Heart right ventricle (tissue), 16 donors: ENCODE measurements at regions not wholly inside any gene's neighbourhood (a gene's known extent, or its start where the extent isn't known, plus 50 kb on each side); places are given as distances from the start of the nearest gene placed in this dataset.

Experiments used
- ATAC-seq, 8 donors: fragments of 200-7000 bp; cut with Tn5 transposase; one replicate each; pipeline ENCODE4 v1.9.1; 2020; ENCODE audit warnings: mild to moderate bottlenecking in 8 of 8, moderate library complexity in 8 of 8, moderate number of reproducible peaks in 1 of 8
- DNase-seq, 2 donors: peaks; one replicate each; pipeline ENCODE4 v3.0.0-alpha.2; 2020
- H3K27ac ChIP-seq, 10 donors: fragments of 200-600 bp; sonication (generic) in 2 of 10; one replicate each; pipeline versions ENCODE4 v1.5.0 to v1.8.0; 2020 to 2022; ENCODE audit warnings: mild to moderate bottlenecking in 3 of 10
- H3K27me3 ChIP-seq, 7 donors: fragments of 200-600 bp; one replicate each; pipeline ENCODE4 v1.8.0; 2021 to 2022; ENCODE audit warnings: mild to moderate bottlenecking in 2 of 7
- H3K36me3 ChIP-seq, 9 donors: fragments of 200-600 bp; sonication (generic) in 1 of 9; one replicate each; pipeline versions ENCODE4 v1.5.0 to v1.8.0; 2020 to 2022; ENCODE audit warnings: mild to moderate bottlenecking in 2 of 9
- H3K4me1 ChIP-seq, 9 donors: fragments of 200-600 bp; sonication (generic) in 1 of 9; one replicate each; pipeline versions ENCODE4 v1.5.0 to v1.8.0; 2020 to 2022; ENCODE audit warnings: mild to moderate bottlenecking in 4 of 9
- H3K4me3 ChIP-seq, 10 donors: fragments of 200-600 bp; sonication (generic) in 2 of 10; one replicate each; pipeline versions ENCODE4 v1.5.0 to v1.8.0; 2020 to 2022; ENCODE audit warnings: mild to moderate bottlenecking in 7 of 10, moderate library complexity in 2 of 10
- H3K9me3 ChIP-seq, 11 donors: fragments of 200-600 bp in 10 of 11; sonication (generic) in 2 of 11; one replicate each; pipeline versions ENCODE4 v1.5.0 to v1.8.0; 2013 to 2022; ENCODE audit warnings: mild to moderate bottlenecking in 2 of 11, control low read depth in 1 of 11, moderate library complexity in 1 of 11
- WGBS, 2 donors: extraction: QIAGEN DNeasy Blood & Tissue Kit; methylation state at CpG; one replicate each; pipeline ENCODE4 v1.1.7; 2013; ENCODE audit warnings: inconsistent platforms in 1 of 2; 5-methylcytosine and 5-hydroxymethylcytosine counted together
- intact Hi-C, 10 donors: fragments of 100-400 bp; cut with DNase I; formaldehyde crosslinking; loops; one replicate each; pipeline versions ENCODE4 v1.11.1 to v1.14.2; 2022
- TF ChIP-seq, protein P1 (sequence below), 9 donors: fragments of 200-600 bp; sonication (generic) in 2 of 9; IDR thresholded peaks; one replicate each; pipeline versions ENCODE4 v1.5.0 to v1.8.0; 2021 to 2022; ENCODE audit warnings: antibody characterized with exemption in 9 of 9, mild to moderate bottlenecking in 5 of 9, moderate library complexity in 1 of 9
- donor health status: Arrhythmogenic right ventricular cardiomyopathy.
- donor health status: ischemic (EF 13 %, LVEDD 7.1; RV severe dilation, severe dysfunction).
- donor health status: healthy with polysubstance abuse.
- donor health status: DM: no; HTN: yes; CAD: no.
- donor health status: DM: no; HTN: no; CAD: no.
- donor health status: ischemic (EF 25% LVEDD 6.9; RV normal size, moderate dysfunction).
- donor health status: ischemic (EF 25% LVEDD 5.7; RV mildly dilated, moderate dysfunction).
- donor health status: healthy.
- donor health status: DM: yes; HTN: yes; CAD: no.
- donor health status: Ischemic cardiomyopathy.
- donor health status: ischemic (EF 35%, LVEDD 5.7; RV mildly dilated, moderate dysfunction).
- donor health status: nonischemic (EF 11% LVEDD 7.7; RV severe dilation, severe dysfunction).
- donor health status: DM: yes; HTN: yes; CAD: no.
- donor health status: PGD.
- donor health status: ischemic (EF 29% LVEDD 5.4; RV normal size, mild dysfunction).
- donor health status: nonischemic (EF 23%, LVEDD 6.1; RV moderate dilation, normal function).

DNA sequence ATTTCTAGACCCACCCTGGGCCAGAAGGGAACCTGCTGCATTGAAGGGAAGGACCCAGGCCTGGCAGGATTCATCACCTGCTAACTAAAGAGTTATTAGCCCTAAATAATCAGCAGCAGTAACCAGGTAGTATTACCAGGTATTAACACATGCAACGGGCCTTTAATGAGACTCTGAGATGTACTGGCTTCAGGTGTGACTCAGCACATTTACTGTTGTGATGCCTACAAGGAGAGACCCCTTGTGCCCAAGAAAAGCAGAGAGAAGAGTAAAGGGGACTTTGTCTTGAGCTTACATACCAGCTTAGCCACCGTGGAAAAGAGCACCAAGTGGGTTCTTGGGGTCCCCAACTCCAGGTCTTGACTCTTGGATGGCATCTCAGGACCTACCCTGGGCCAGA lies 243.1 kb upstream of the SLC39A10 start:
- no peak overlapping the region for H3K27ac ChIP-seq
- H3K4me3 ChIP-seq = no peak overlapping the region
- peaks cover 0 to 7% (median 0%) of the 10 kb centered on the region in 9 donors for H3K4me1 ChIP-seq
- ATAC-seq (no peak), DNase-seq (no peak)
- no peaks in the 10 kb centered on the region for H3K36me3 ChIP-seq
- TF ChIP-seq, protein P1, sequence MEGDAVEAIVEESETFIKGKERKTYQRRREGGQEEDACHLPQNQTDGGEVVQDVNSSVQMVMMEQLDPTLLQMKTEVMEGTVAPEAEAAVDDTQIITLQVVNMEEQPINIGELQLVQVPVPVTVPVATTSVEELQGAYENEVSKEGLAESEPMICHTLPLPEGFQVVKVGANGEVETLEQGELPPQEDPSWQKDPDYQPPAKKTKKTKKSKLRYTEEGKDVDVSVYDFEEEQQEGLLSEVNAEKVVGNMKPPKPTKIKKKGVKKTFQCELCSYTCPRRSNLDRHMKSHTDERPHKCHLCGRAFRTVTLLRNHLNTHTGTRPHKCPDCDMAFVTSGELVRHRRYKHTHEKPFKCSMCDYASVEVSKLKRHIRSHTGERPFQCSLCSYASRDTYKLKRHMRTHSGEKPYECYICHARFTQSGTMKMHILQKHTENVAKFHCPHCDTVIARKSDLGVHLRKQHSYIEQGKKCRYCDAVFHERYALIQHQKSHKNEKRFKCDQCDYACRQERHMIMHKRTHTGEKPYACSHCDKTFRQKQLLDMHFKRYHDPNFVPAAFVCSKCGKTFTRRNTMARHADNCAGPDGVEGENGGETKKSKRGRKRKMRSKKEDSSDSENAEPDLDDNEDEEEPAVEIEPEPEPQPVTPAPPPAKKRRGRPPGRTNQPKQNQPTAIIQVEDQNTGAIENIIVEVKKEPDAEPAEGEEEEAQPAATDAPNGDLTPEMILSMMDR (IDR thresholded peaks at IDR 0.05) = no peak
- 85 to 96% methylated on average over 2 of the region's 2 CpGs for WGBS, 2 donors
- no peaks in the 10 kb centered on the region for H3K27me3 ChIP-seq
- H3K9me3 ChIP-seq = peaks cover 0 to under 1% (median 0%) of the 10 kb centered on the region in 11 donors
- intact Hi-C loops = no loop called here

GRCh38 chr2:195413422-195413821 lies 243.6 kb upstream of the SLC39A10 start:
- TF ChIP-seq, protein P1 (IDR thresholded peaks at IDR 0.05) = no peak
- no peaks in the 10 kb centered on the region for H3K27me3 ChIP-seq
- WGBS, 2 donors = 71 to 75% methylated on average over 8 of the region's 8 CpGs
- no peak for ATAC-seq
- intact Hi-C loops = no loop called here
- DNase-seq = no peak
- no peaks in the 10 kb centered on the region for H3K9me3 ChIP-seq
- peaks cover 0 to 7% (median 0%) of the 10 kb centered on the region in 9 donors for H3K4me1 ChIP-seq
- H3K4me3 ChIP-seq = no peak overlapping the region
- H3K36me3 ChIP-seq = no peaks in the 10 kb centered on the region
- no peak overlapping the region for H3K27ac ChIP-seq

GRCh38 chr2:195411219-195411687 lies 245.8 kb upstream of the SLC39A10 start:
- no peaks in the 10 kb centered on the region for H3K36me3 ChIP-seq
- H3K27me3 ChIP-seq = no peaks in the 10 kb centered on the region
- H3K4me3 ChIP-seq = no peak overlapping the region
- 85 to 86% methylated on average over 12 of the region's 12 CpGs for WGBS, 2 donors
- H3K9me3 ChIP-seq = no peaks in the 10 kb centered on the region
- H3K4me1 ChIP-seq = peaks cover 0 to 7% (median 0%) of the 10 kb centered on the region in 9 donors
- peak in 1 of 8 donors; percentile 30 for ATAC-seq
- intact Hi-C loops = no loop called here
- DNase-seq = no peak
- TF ChIP-seq, protein P1 (IDR thresholded peaks at IDR 0.05) = no peak
- H3K27ac ChIP-seq = no peak overlapping the region

GRCh38 chr2:195410074-195410671 lies 246.9 kb upstream of the SLC39A10 start:
- DNase-seq (no peak), ATAC-seq (no peak)
- Histone ChIP-seq H3K27ac (no peak overlapping the region), H3K27me3 (no peaks in the 10 kb centered on the region), H3K4me3 (no peak overlapping the region), H3K36me3 (no peaks in the 10 kb centered on the region), H3K4me1 (peaks cover 0 to 7% (median 0%) of the 10 kb centered on the region in 9 donors), H3K9me3 (no peaks in the 10 kb centered on the region)
- intact Hi-C loops = no loop called here
- TF ChIP-seq, protein P1 (IDR thresholded peaks at IDR 0.05) = no peak
- 73 to 76% methylated on average over 2 of the region's 2 CpGs for WGBS, 2 donors
